HG03280 (cell line): ENCODE measurements at regions not wholly inside any gene's neighbourhood (a gene's known extent, or its start where the extent isn't known, plus 50 kb on each side); places are given as distances from the start of the nearest gene placed in this dataset.

Experiments used
- ATAC-seq: cut with Tn5 transposase; IDR thresholded peaks from one replicate; pipeline ENCODE4 v1.9.1; 2021; ENCODE audit warnings: mild to moderate bottlenecking, moderate library complexity; ENCODE audit not compliant: unreplicated experiment

- ATAC-seq, result no peak
These were observed 427.9 kb upstream of the DCN start for GRCh38 chr12:91610561-91610960.

- ATAC-seq, result no peak
These were observed 426.7 kb upstream of the DCN start for GRCh38 chr12:91609283-91609682.

GRCh38 chr12:91608542-91608941 lies 425.9 kb upstream of the DCN start:
- no peak for ATAC-seq

- ATAC-seq, result no peak
These were observed 424.2 kb upstream of the DCN start for GRCh38 chr12:91606662-91607377.

GRCh38 chr12:91604897-91605296 lies 422.3 kb upstream of the DCN start:
- ATAC-seq, result no peak

GRCh38 chr12:91603060-91603459 lies 420.4 kb upstream of the DCN start:
- no peak for ATAC-seq

GRCh38 chr12:91601054-91601453 lies 418.4 kb upstream of the DCN start:
- ATAC-seq, result no peak

- ATAC-seq, result no peak
These were observed 412.1 kb upstream of the DCN start for GRCh38 chr12:91594715-91595114.

- no peak for ATAC-seq
These were observed 409.0 kb upstream of the DCN start for GRCh38 chr12:91591639-91591987.

- no peak for ATAC-seq
These were observed 408.5 kb upstream of the DCN start for GRCh38 chr12:91590966-91591638.

- ATAC-seq, result no peak
These were observed 406.3 kb upstream of the DCN start for GRCh38 chr12:91588874-91589454.

GRCh38 chr12:91586015-91586414 lies 403.4 kb upstream of the DCN start:
- no peak for ATAC-seq

GRCh38 chr12:91582811-91583210 lies 400.2 kb upstream of the DCN start:
- ATAC-seq, result no peak

- no peak for ATAC-seq
These were observed 397.1 kb upstream of the DCN start for GRCh38 chr12:91579516-91580263.

- ATAC-seq, result peak; percentile 71
These were observed 395.2 kb upstream of the DCN start for GRCh38 chr12:91577586-91578539.

GRCh38 chr12:91576432-91576831 lies 393.8 kb upstream of the DCN start:
- ATAC-seq, result no peak

GRCh38 chr12:91575630-91576029 lies 393.0 kb upstream of the DCN start:
- no peak for ATAC-seq

GRCh38 chr12:91574975-91575374 lies 392.4 kb upstream of the DCN start:
- no peak for ATAC-seq

GRCh38 chr12:91574391-91574790 lies 391.8 kb upstream of the DCN start:
- ATAC-seq, result no peak

GRCh38 chr12:91572869-91573268 lies 390.3 kb upstream of the DCN start:
- no peak for ATAC-seq

- ATAC-seq, result no peak
These were observed 384.5 kb upstream of the DCN start for GRCh38 chr12:91567100-91567485.
